ENCODE measurements at regions not wholly inside any gene's neighbourhood (a gene's known extent, or its start where the extent isn't known, plus 50 kb on each side); places are given as distances from the start of the nearest gene placed in this dataset.
"Not testable (repeated sequence)": the region's sequence is repeated elsewhere in the genome, so short reads cannot be mapped to it uniquely, and the experiment has no call there.

DNA sequence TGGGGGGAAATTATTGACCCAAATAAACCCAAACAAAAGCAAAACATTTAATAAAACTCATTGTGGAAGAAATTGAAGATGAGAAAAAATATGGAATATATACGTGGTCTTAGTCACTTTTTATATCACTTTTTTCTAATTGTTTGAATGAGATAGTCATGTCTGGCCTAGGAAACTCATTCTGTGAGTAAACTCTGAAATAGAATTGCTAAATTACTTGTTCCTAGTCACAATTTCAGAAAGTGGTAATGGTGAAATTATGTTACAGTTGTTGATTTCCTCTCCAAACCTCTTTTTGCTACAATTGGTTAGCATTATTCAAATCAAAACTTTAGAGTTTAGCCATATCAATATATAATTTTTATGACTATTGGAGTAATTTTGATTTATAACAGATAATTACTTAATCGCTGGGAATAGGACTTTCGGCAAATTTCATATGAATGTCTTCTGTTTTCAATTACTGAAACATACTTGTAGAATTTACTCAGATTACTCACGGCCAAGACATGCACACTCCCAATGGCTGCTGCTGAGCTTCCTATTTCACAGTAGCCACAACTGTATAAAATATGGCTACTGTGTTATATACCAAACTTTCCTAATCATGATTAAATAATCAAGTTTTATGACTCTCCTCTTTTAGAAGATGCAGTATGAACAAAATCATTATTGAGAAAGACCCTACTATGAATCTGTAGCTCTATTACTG lies 113.8 kb upstream of the C1QTNF3 start:
- not testable (repeated sequence) for H3K4me1 ChIP-seq (ENCODE audit: low read length); H3K4me2 ChIP-seq (ENCODE audit: low read length); H3K36me3 ChIP-seq (replicated peaks; ENCODE audit: low read depth, low read length); H3K27me3 ChIP-seq (ENCODE audit: low read depth, low read length); H3K9me3 ChIP-seq (ENCODE audit: insufficient read depth, low read length); H3K9ac ChIP-seq (ENCODE audit: low read length); H2AFZ ChIP-seq (ENCODE audit: low read depth, low read length); H3K4me3 ChIP-seq (ENCODE audit: low read length); H3K79me2 ChIP-seq (ENCODE audit: low read length); H4K20me1 ChIP-seq (ENCODE audit: insufficient read depth, low read length); H3K27ac ChIP-seq (ENCODE audit: low read length)

DNA sequence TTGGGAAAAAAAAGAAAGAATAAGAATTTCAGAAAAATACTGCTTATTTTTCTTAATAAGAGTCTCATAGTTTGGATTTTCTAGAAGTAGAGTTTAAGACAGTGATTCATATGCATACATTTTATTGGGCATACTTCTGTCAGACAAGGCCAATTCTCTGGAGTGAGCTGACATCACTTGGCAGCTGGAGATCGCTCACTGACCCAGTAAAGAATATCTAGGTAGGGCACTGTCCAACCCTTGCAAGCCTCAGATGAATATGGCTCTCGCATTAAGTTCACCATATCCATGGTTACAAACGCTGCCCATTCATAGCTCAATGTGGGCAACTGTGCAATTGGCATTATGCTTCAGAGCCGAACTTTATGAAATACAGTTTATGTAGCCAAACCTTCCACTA lies 117.9 kb upstream of the C1QTNF3 start:
- H3K36me3 ChIP-seq (replicated peaks; ENCODE audit: low read depth, low read length); H3K27ac ChIP-seq (ENCODE audit: low read length); H3K4me3 ChIP-seq (ENCODE audit: low read length); H3K4me1 ChIP-seq (ENCODE audit: low read length); H3K4me2 ChIP-seq (ENCODE audit: low read length); H3K9ac ChIP-seq (ENCODE audit: low read length); H3K79me2 ChIP-seq (ENCODE audit: low read length); H2AFZ ChIP-seq (ENCODE audit: low read depth, low read length); H4K20me1 ChIP-seq (ENCODE audit: insufficient read depth, low read length); H3K9me3 ChIP-seq (ENCODE audit: insufficient read depth, low read length); H3K27me3 ChIP-seq (ENCODE audit: low read depth, low read length): not testable (repeated sequence)

DNA sequence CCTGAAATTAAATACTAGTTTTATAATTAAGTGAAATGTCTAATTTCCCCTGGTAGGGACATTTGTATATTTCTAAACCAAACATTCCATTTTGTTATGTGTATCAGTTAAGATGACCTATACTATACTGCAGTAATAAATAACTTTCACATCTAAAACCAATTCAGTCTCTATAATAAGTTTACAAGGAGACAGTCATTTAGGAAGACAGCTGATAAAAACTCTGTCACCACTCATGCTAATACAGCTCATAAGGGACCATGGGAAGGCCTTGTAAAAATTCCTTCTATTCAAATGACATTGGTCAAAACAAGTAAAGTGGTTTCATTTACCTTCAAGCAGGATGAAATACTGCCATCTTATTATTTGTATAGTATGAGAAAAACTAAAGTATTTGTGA lies 128.4 kb upstream of the C1QTNF3 start:
- H3K9me3 ChIP-seq (ENCODE audit: insufficient read depth, low read length); H3K27me3 ChIP-seq (ENCODE audit: low read depth, low read length); H3K4me2 ChIP-seq (ENCODE audit: low read length); H3K79me2 ChIP-seq (ENCODE audit: low read length); H2AFZ ChIP-seq (ENCODE audit: low read depth, low read length); H3K4me1 ChIP-seq (ENCODE audit: low read length); H3K4me3 ChIP-seq (ENCODE audit: low read length); H4K20me1 ChIP-seq (ENCODE audit: insufficient read depth, low read length); H3K27ac ChIP-seq (ENCODE audit: low read length); H3K36me3 ChIP-seq (replicated peaks; ENCODE audit: low read depth, low read length); H3K9ac ChIP-seq (ENCODE audit: low read length): not testable (repeated sequence)

DNA sequence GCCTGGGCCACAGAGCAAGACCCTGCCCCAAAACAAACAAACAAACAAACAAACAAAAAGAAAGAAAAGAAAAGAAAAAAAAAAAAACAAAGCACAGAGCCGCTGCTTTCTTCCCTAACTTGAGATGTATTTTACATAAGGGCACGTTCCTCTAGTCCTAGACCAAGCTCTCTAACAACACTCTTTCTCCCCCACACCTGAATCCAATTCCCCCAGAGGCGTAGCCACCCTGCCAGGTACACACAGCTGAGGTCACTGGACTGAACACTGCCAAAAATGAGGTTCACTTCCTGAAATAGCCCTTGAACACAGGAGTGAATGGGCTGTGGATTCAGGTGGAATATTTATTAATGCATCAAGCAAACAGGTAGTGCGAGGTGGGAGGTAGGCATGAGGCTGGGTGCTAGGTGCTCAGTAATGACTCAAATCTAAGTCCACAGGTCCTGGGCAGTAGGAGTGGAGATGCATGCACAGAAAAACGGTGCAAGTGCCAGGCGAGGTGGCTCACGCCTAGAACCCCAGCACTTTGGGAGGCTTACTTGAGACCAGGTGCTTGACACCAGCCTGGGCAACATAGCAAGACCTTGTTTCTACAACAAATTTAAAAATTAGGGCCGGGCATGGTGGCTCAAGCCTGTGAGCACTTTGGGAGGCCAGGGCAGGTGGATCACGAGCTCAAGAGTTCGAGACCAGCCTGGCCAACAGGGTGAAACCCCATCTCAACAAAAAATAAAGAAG lies 136.6 kb upstream of the C1QTNF3 start:
- not testable (repeated sequence) for H3K79me2 ChIP-seq (ENCODE audit: low read length); H2AFZ ChIP-seq (ENCODE audit: low read depth, low read length); H3K27me3 ChIP-seq (ENCODE audit: low read depth, low read length); H3K27ac ChIP-seq (ENCODE audit: low read length); H3K36me3 ChIP-seq (replicated peaks; ENCODE audit: low read depth, low read length); H3K4me3 ChIP-seq (ENCODE audit: low read length); H4K20me1 ChIP-seq (ENCODE audit: insufficient read depth, low read length); H3K4me2 ChIP-seq (ENCODE audit: low read length); H3K9ac ChIP-seq (ENCODE audit: low read length); H3K4me1 ChIP-seq (ENCODE audit: low read length); H3K9me3 ChIP-seq (ENCODE audit: insufficient read depth, low read length)

DNA sequence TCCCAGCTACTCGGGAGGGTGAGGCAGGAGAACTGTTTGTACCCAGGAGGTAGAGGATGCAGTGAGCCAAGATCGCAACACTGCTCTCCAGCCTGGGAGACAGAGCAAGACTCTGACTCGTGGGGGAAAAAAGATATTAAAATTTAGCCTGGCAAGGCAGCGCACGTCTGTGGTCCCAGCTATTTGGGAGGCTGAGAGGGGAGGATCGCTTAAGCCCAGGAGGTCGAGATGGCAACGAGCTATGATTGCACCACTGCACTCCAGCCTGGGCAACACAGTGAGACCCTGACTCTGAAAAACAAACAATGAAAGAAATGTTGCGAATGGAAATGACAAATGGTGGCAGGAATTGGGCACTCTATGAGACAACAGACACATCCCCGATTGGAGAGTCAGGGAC lies 137.2 kb upstream of the C1QTNF3 start:
- H3K79me2 ChIP-seq (ENCODE audit: low read length); H3K4me3 ChIP-seq (ENCODE audit: low read length); H3K9me3 ChIP-seq (ENCODE audit: insufficient read depth, low read length); H4K20me1 ChIP-seq (ENCODE audit: insufficient read depth, low read length); H3K27me3 ChIP-seq (ENCODE audit: low read depth, low read length); H2AFZ ChIP-seq (ENCODE audit: low read depth, low read length); H3K36me3 ChIP-seq (replicated peaks; ENCODE audit: low read depth, low read length); H3K27ac ChIP-seq (ENCODE audit: low read length); H3K9ac ChIP-seq (ENCODE audit: low read length); H3K4me2 ChIP-seq (ENCODE audit: low read length); H3K4me1 ChIP-seq (ENCODE audit: low read length): not testable (repeated sequence)

DNA sequence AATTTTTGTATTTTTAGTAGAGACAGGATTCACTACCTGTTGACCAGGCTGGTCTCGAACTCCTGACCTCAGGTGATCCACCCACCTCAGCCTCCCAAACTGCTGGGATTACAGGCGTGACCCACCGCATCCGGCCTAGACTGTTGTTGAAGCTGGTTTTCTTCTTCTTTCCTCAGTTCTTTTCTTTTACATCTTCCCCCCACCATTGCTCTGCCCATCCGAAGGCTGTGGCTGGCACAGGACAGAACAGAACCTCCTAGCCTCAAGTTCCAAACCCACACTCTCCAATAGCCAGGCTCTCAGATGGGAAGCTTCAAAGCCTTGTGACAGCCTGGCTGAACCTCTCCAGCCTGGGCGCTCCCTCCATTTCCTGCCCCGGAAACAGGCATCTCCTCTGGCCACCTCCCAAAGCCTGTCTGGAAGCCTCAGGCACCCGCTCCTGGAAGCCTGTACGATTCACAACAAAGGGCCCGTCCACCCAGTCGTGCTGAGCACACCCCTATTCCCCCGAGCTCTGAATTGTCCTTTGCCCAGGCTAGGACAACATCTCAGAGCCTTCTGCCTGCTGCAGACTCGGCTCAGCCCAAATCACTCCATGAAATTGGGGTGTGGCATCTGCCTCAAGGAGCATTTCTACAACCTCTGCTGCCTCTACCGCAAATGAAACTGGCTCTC lies 138.1 kb upstream of the C1QTNF3 start:
- H3K36me3 ChIP-seq (replicated peaks; ENCODE audit: low read depth, low read length); H3K4me3 ChIP-seq (ENCODE audit: low read length); H3K4me2 ChIP-seq (ENCODE audit: low read length); H3K4me1 ChIP-seq (ENCODE audit: low read length); H4K20me1 ChIP-seq (ENCODE audit: insufficient read depth, low read length); H3K9ac ChIP-seq (ENCODE audit: low read length); H3K79me2 ChIP-seq (ENCODE audit: low read length); H3K27ac ChIP-seq (ENCODE audit: low read length); H3K27me3 ChIP-seq (ENCODE audit: low read depth, low read length); H3K9me3 ChIP-seq (ENCODE audit: insufficient read depth, low read length); H2AFZ ChIP-seq (ENCODE audit: low read depth, low read length): not testable (repeated sequence)

DNA sequence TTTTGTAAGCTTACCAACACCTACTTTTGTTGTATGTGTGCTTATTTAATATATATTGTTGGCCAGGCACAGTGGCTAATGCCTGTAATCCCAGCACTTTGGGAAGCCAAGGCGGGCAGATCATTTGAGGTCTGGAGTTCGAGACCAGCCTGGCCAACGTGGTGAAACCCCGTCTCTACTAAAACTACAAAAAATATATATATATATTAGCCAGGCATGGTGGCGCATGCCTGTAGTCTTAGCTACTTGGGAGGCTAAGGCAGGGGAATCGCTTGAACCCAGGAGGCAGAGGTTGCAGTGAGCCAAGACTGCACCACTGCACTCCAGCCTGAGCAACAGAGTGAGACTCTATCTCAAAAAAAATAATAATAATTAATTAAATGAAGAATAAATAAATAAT lies 142.0 kb upstream of the C1QTNF3 start:
- not testable (repeated sequence) for H3K79me2 ChIP-seq (ENCODE audit: low read length); H3K27me3 ChIP-seq (ENCODE audit: low read depth, low read length); H2AFZ ChIP-seq (ENCODE audit: low read depth, low read length); H3K4me1 ChIP-seq (ENCODE audit: low read length); H3K9me3 ChIP-seq (ENCODE audit: insufficient read depth, low read length); H3K4me2 ChIP-seq (ENCODE audit: low read length); H3K27ac ChIP-seq (ENCODE audit: low read length); H3K9ac ChIP-seq (ENCODE audit: low read length); H3K36me3 ChIP-seq (replicated peaks; ENCODE audit: low read depth, low read length); H3K4me3 ChIP-seq (ENCODE audit: low read length); H4K20me1 ChIP-seq (ENCODE audit: insufficient read depth, low read length)

DNA sequence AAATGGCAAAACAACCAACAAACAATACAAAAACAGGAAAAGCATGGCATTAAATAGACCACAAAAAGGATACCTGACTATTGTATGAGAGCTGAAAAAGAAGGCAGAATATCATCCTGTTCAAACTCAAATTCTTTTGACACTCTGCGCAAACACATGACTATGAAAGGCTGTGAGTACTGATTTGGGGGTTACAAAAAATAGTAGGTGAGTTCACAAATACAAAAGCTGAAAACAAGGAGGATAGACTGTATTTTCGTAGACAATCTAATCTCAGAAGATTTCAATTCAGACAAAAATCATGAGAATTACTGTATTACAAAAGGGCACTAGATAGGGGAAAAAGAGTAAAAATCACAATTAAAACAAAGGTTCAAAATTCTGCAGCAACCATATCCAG lies 142.6 kb upstream of the C1QTNF3 start:
- not testable (repeated sequence) for H3K4me3 ChIP-seq (ENCODE audit: low read length); H3K9ac ChIP-seq (ENCODE audit: low read length); H3K79me2 ChIP-seq (ENCODE audit: low read length); H3K4me1 ChIP-seq (ENCODE audit: low read length); H3K27ac ChIP-seq (ENCODE audit: low read length); H3K4me2 ChIP-seq (ENCODE audit: low read length); H3K9me3 ChIP-seq (ENCODE audit: insufficient read depth, low read length); H4K20me1 ChIP-seq (ENCODE audit: insufficient read depth, low read length); H3K36me3 ChIP-seq (replicated peaks; ENCODE audit: low read depth, low read length); H2AFZ ChIP-seq (ENCODE audit: low read depth, low read length); H3K27me3 ChIP-seq (ENCODE audit: low read depth, low read length)

DNA sequence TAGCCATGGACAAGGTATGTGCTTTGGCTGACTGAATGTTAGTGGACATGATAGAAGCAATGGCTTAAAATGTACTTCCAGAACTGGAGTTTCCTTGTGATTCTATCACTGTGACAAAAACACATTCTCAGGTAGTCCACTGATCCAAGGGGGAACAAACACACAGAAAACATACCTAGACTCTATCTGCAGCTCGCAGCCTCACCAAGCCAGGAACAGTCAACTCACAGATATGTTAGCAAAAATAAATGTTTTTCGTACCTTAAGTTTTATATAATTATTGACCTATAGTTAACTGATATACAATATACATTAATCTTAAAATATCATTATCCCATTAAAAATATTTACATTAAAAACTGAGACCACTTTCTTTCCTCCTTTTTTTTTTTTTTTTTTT lies 143.1 kb upstream of the C1QTNF3 start:
- H3K36me3 ChIP-seq (replicated peaks; ENCODE audit: low read depth, low read length); H3K79me2 ChIP-seq (ENCODE audit: low read length): not testable (repeated sequence)

More for the DNA sequence above, 143.1 kb upstream of the C1QTNF3 start:
- not testable (repeated sequence) for H3K27ac ChIP-seq (ENCODE audit: low read length); H3K4me2 ChIP-seq (ENCODE audit: low read length); H4K20me1 ChIP-seq (ENCODE audit: insufficient read depth, low read length); H3K4me3 ChIP-seq (ENCODE audit: low read length); H3K4me1 ChIP-seq (ENCODE audit: low read length); H3K9ac ChIP-seq (ENCODE audit: low read length); H3K9me3 ChIP-seq (ENCODE audit: insufficient read depth, low read length); H2AFZ ChIP-seq (ENCODE audit: low read depth, low read length); H3K27me3 ChIP-seq (ENCODE audit: low read depth, low read length)

Data from OCI-LY3 (cell line).